Esophagus (tissue), 2 donors: ENCODE measurements at regions not wholly inside any gene's neighbourhood (a gene's known extent, or its start where the extent isn't known, plus 50 kb on each side); places are given as distances from the start of the nearest gene placed in this dataset.

Source experiments
- H3K27ac ChIP-seq, 2 donors: one replicate each; pipeline ENCODE4 v1.5.1; 2013; ENCODE audit warnings: low read depth in 2 of 2, mild to moderate bottlenecking in 2 of 2, inconsistent platforms in 1 of 2, low read length in 1 of 2, moderate library complexity in 1 of 2
- H3K27me3 ChIP-seq, 2 donors: one replicate each; pipeline ENCODE4 v1.6.1; 2013; ENCODE audit warnings: low read length in 2 of 2, control low read depth in 1 of 2, mild to moderate bottlenecking in 1 of 2; ENCODE audit not compliant: insufficient read depth in 2 of 2, control insufficient read depth in 1 of 2
- H3K36me3 ChIP-seq, 2 donors: one replicate each; pipeline ENCODE4 v1.6.1; 2013; ENCODE audit warnings: low read length in 1 of 2; ENCODE audit not compliant: control insufficient read depth in 2 of 2, insufficient read depth in 2 of 2
- H3K4me1 ChIP-seq, 2 donors: one replicate each; pipeline ENCODE4 v1.6.1; 2013; ENCODE audit warnings: low read length in 1 of 2; ENCODE audit not compliant: control insufficient read depth in 2 of 2, insufficient read depth in 2 of 2
- H3K4me3 ChIP-seq, 2 donors: one replicate each; pipeline ENCODE4 v1.5.1; 2013; ENCODE audit warnings: low read length in 2 of 2, mild to moderate bottlenecking in 2 of 2, low read depth in 1 of 2, moderate library complexity in 1 of 2
- H3K9me3 ChIP-seq, 2 donors: one replicate each; pipeline ENCODE4 v1.6.1; 2013; ENCODE audit warnings: mild to moderate bottlenecking in 2 of 2, low read depth in 1 of 2, low read length in 1 of 2, moderate library complexity in 1 of 2; ENCODE audit not compliant: control insufficient read depth in 2 of 2, insufficient read depth in 1 of 2
- WGBS, 2 donors: extraction: QIAGEN DNeasy Blood & Tissue Kit; methylation state at CpG; one replicate each; pipeline ENCODE4 v1.1.7; 2013; 5-methylcytosine and 5-hydroxymethylcytosine counted together
- donor health status: healthy with polysubstance abuse.
- donor health status: Bipolar disorder and iron deficiency.

DNA sequence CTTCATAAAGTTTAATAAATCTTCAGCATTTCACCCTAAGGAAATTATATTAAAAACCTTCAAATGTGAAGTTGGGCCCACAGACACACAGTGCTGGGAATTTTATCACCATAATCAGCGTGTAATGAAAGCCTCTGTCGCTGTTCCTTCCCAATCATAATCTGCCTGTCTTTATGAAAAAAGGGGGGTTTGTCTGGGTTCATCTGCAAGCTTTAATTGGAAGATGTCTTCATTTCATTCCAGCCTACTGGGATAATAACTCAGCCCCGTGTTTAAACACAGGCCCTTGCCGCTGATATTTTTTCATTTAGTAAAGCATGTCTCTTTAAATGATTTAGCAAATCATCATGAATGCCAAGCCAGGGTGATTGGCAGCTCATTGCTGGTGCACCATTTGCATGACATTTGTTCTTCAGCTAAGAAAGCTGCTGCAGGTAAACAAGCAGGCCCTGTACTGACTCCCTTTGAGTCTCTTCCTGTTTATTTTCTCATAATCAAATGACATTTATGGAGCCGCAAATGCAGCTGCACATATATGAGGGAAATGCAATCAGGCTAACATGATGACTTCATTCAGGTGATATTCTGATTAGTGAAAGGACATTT lies 362.9 kb upstream of the TLE4 start:
- Histone ChIP-seq H3K36me3 (no peaks in the 10 kb centered on the region), H3K4me1 (no peaks in the 10 kb centered on the region), H3K9me3 (no peaks in the 10 kb centered on the region), H3K4me3 (no peak overlapping the region), H3K27ac (no peak overlapping the region), H3K27me3 (no peaks in the 10 kb centered on the region)
- whole genome bisulfite sequencing, 2 donors: 80 to 85% methylated on average over 5 of the region's 5 CpGs

DNA sequence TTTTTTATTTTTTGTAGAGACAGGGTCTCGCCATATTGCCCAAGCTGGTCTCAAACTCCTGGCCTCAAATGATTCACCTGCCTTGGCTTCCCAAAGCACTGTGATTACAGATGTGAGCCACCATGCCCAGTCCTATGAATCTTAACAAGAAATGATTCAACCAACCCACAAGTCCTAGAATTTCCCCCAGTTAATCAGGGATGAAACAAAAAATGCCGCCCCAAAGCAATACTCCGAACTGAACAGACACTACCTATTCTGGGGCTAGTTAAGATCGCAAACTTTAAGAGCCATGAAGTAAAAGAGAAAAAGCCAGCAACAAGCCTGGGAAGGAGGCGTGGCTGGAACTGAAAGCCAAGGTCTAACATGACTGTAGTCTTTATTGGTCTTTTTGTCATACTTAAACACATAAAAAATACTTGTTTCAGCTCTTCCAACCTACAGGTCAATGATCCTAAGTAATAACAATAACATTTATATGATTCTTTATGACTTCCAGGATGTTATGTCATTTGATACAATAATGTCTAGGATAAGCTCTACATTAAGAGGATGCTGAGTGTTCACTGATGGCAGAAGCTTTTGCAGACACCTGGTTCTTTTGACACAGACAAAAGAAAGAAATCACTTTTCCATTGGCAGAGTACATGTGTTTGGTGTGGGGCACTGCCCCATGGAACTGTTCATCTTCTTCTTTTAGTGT lies 361.1 kb upstream of the TLE4 start:
- 87 to 88% methylated on average over 5 of the region's 5 CpGs for WGBS, 2 donors
- Histone ChIP-seq H3K4me3 (no peak overlapping the region), H3K4me1 (no peaks in the 10 kb centered on the region), H3K9me3 (no peaks in the 10 kb centered on the region), H3K36me3 (no peaks in the 10 kb centered on the region), H3K27me3 (no peaks in the 10 kb centered on the region), H3K27ac (no peak overlapping the region)

DNA sequence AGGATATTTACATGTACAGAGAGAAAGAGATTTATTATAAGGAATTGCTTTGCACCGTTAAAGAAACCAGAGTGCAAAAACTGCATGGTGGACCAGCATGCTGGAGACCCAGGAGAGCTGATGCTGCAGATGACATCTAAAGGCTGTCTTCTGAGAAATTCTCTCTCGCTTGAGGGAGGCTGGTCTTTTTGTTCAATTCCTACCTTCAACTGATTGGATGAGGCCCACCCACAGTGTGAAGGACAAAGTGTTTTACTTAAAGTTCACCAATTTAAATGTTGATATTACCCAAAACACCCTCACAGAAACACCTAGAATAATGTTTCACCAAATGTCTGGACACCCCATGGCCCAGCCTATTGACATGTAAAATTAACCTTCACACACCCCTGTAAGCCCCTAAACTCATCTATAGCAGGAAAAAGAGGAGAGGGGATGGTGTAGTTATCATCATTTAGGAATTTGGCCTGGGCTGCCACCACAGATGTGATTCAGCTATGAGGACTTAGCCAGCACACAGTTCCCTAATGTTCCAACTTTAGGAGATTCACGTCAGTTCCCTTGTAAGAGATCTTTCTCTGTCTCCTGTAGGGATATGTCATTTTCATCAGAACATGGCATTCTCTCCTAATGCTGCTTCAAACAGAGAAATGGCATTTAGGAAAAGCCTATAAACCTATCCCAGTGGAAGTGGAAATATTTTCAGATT lies 358.2 kb upstream of the TLE4 start:
- 88 to 91% methylated on average over 3 of the region's 3 CpGs for WGBS, 2 donors
- H3K4me1 ChIP-seq: no peaks in the 10 kb centered on the region
- no peak overlapping the region for H3K27ac ChIP-seq
- H3K27me3 ChIP-seq: no peaks in the 10 kb centered on the region
- H3K4me3 ChIP-seq: no peak overlapping the region
- no peaks in the 10 kb centered on the region for H3K36me3 ChIP-seq
- no peaks in the 10 kb centered on the region for H3K9me3 ChIP-seq

DNA sequence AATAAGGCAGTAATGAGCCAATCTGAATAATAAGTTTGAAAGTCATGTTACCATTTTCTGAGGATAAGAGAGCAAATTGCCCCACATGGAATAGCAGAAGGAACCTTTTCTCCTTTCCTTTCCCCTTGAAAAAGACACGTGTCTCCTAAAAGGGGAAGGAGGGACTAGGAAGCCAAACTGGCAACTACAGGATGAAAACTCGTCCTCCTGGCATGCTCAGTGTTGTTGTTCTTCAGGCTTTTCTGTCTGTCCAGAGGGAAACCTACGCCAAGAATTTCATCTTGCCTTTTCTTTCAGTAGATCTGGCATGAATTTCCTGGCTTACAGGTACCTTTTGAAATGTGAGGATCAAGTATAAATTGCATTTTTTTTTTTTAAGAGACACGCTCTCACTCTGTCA lies 355.9 kb upstream of the TLE4 start:
- H3K27me3 ChIP-seq: no peaks in the 10 kb centered on the region
- 27 to 42% methylated on average over 4 of the region's 4 CpGs for WGBS, 2 donors
- no peaks in the 10 kb centered on the region for H3K9me3 ChIP-seq
- H3K4me1 ChIP-seq: no peaks in the 10 kb centered on the region
- no peaks in the 10 kb centered on the region for H3K36me3 ChIP-seq
- no peak overlapping the region for H3K27ac ChIP-seq
- H3K4me3 ChIP-seq: no peak overlapping the region

GRCh38 chr9:79220251-79220650 lies 351.5 kb upstream of the TLE4 start:
- WGBS, 2 donors: 77 to 85% methylated on average over 1 of the region's 1 CpG
- no peak overlapping the region for H3K27ac ChIP-seq
- H3K9me3 ChIP-seq: no peaks in the 10 kb centered on the region
- no peak overlapping the region for H3K4me3 ChIP-seq
- H3K36me3 ChIP-seq: no peaks in the 10 kb centered on the region
- H3K27me3 ChIP-seq: no peaks in the 10 kb centered on the region
- H3K4me1 ChIP-seq: no peaks in the 10 kb centered on the region

DNA sequence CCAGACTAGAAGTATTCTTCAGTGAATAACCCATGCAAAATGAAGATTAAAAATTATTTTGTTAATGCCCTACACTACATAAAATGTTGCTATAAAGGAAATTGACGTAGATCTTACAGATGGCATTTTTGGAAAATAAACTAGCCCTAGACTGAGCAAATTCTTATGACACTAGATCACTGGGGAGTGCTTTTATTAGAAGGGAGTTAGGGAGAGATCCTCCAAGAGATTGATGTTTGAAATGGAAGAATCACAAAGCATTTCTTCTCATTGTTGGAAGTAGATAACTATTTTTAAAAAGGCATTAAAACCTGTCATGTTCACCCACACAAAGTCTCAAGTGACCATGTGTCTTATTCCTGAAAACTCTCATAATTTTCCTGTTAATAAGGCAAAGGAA lies 351.1 kb upstream of the TLE4 start:
- 71 to 77% methylated on average over 1 of the region's 1 CpG for WGBS, 2 donors
- no peaks in the 10 kb centered on the region for H3K9me3 ChIP-seq
- H3K27me3 ChIP-seq: no peaks in the 10 kb centered on the region
- H3K4me3 ChIP-seq: no peak overlapping the region
- H3K27ac ChIP-seq: no peak overlapping the region
- H3K36me3 ChIP-seq: no peaks in the 10 kb centered on the region
- no peaks in the 10 kb centered on the region for H3K4me1 ChIP-seq

GRCh38 chr9:79221084-79221483 lies 350.7 kb upstream of the TLE4 start:
- Histone ChIP-seq H3K4me3 (no peak overlapping the region), H3K9me3 (no peaks in the 10 kb centered on the region), H3K27me3 (no peaks in the 10 kb centered on the region), H3K36me3 (no peaks in the 10 kb centered on the region), H3K27ac (no peak overlapping the region), H3K4me1 (no peaks in the 10 kb centered on the region)
- 19 to 21% methylated on average over 1 of the region's 1 CpG for WGBS, 2 donors

GRCh38 chr9:79222483-79222882 lies 349.3 kb upstream of the TLE4 start:
- H3K4me3 ChIP-seq: no peak overlapping the region
- H3K27me3 ChIP-seq: no peaks in the 10 kb centered on the region
- no peaks in the 10 kb centered on the region for H3K4me1 ChIP-seq
- no peaks in the 10 kb centered on the region for H3K36me3 ChIP-seq
- H3K9me3 ChIP-seq: no peaks in the 10 kb centered on the region
- WGBS, 2 donors: 47 to 54% methylated on average over 2 of the region's 2 CpGs
- H3K27ac ChIP-seq: no peak overlapping the region

DNA sequence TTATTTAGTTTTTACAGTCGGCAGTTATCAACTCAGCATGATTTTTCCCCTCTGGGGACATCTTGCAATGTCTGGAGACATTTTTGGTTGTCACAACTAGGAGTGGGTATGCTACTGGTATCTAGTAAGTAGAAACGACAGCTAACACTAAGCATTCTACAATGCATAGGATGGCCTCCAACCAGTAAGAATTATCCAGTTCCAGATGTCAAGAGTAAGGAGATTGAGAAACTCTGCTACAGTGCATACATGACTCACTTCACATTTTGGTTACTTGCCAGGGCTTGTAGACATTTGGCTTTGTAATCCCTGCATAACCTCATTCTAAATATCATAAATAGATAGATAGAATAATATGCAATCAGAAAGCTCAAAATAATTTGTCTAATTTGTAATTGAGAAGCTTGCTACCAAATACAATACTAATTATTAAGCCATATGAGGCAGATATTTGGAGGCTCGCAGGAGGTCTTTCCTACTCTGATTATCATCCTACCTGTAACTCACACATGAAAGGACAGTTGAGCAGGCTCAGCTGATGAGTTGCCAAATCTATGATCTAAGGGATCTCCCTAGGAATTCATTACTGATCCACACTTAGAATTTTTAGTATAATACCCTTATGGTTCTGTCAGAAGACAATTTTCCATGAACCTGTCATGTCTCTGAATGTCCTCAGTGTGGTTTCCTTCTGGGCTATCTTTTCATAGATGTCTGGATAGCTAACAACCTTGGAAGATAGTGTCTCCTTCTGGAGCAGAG lies 346.9 kb upstream of the TLE4 start:
- no peaks in the 10 kb centered on the region for H3K9me3 ChIP-seq
- WGBS, 2 donors: 62 to 65% methylated on average over 3 of the region's 3 CpGs
- no peak overlapping the region for H3K27ac ChIP-seq
- no peaks in the 10 kb centered on the region for H3K36me3 ChIP-seq
- no peaks in the 10 kb centered on the region for H3K4me1 ChIP-seq
- no peak overlapping the region for H3K4me3 ChIP-seq
- H3K27me3 ChIP-seq: no peaks in the 10 kb centered on the region
